Kidney capillary endothelial cell (primary cell): ENCODE measurements at regions not wholly inside any gene's neighbourhood (a gene's known extent, or its start where the extent isn't known, plus 50 kb on each side); places are given as distances from the start of the nearest gene placed in this dataset.
"Not testable (repeated sequence)": the region's sequence is repeated elsewhere in the genome, so short reads cannot be mapped to it uniquely, and the experiment has no call there.

Source experiments
- DNase-seq: peaks from one replicate; pipeline ENCODE4 v3.0.0-alpha.2; 2018; ENCODE audit warnings: low spot score

DNA sequence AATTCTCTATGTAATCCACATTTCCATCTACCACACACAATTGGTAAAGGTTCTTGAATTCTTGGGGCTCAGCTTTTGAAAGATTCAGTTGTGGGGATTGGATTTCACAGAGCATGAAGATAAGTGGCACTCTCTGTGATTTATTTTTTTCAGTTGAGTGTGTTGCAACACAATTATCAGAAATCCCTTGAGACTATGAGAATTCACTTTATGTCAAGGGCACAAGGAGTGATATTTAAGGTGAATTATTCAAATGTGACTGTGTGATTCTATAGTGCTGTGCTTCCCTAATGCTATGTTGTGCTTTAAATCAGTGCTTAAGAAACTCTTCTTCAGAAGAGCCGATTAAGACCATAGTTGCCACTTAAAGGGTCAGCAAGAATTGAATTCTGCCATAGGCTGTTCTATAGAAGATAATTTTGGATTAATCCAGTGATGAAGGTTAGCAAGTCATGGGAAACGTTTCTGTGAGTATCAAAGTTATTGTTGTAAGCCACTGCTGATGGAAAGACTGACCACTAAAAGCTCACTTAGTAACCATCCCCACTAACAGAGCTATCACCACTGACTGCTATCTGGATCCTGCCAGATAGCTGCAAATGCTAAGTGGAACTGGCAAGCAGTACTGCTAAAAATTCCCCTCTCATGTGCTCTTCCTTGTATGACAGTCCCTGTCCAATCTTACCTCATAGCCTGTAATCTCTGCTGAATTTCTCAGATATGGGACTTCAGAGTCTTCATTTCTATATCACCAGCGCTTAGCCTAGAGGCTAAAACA lies 134.0 kb upstream of the SEMA3D start:
- no peak for DNase-seq

DNA sequence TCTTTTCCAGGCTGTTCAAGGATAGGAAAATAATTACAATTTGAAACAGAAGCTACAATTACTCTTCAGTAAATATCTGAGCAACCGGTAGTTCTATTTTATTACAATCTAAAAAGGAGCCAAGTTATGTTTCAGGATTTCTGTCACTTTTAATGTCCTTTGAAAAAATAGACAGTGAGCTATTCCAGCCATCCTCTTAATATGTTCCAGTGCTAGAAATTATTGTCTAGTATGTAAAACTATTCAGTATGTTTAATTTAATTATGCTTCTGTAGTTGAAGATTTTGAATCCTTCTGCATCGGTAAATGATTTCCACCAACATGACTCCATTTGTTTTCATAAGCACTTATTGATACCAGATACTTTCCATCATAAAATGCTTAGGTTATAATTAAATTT lies 129.6 kb upstream of the SEMA3D start:
- DNase-seq = no peak

DNA sequence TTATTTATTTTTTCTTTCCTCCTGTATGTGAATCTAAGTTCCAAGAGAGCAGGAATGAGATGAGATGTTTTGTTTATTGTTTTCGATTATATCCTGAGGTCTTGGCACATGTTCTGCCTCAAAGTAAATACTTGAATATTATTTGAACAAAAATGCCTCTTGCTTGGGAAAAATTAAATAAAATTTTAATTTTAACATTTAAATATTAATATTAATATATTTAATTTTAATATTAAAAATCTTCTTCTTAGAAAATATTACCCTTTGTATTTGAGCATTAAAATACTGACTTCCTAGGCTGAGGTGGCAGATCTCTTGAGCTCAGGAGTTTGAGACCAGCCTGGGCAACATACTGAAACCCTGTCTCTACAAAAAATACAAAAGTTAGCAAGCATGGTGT lies 123.4 kb upstream of the SEMA3D start:
- DNase-seq = no peak

DNA sequence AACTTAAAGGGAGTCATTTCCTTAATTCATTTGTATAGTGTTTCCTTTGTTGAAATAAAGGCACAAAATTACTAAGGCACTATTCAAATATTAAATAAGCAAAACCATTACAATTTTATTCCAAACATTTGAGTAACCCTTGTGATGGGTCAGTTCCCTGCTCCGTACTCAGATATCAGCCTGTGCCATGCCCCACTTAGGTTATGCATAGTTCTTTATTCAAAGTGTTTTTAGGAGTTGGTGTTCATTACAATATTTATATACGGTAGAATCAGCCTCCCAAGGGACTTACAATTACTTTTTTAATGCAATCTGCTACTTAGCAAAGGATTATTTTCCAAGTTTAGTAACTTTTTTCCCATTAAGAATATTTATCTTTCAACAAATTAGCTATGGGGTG lies 119.3 kb upstream of the SEMA3D start:
- DNase-seq = no peak

DNA sequence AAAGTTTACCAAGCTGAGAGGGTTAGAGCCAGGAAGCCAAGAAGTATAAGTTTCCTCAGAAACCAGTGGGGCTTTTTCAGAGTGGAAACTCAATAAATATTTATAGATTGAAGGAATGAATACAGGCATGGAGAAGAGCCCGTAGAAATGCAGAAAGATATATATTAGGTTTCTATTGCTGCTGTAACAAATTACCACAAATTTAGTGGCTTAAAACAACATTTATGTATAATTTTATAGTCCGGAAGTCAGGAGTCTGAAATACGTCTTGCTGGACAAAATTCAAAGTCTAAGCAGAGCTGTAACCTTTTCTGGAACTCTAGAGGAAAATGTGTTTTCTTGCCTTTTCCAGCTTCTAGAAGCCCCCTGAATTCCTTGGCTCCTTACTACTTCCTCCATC lies 107.3 kb upstream of the SEMA3D start:
- DNase-seq = no peak

DNA sequence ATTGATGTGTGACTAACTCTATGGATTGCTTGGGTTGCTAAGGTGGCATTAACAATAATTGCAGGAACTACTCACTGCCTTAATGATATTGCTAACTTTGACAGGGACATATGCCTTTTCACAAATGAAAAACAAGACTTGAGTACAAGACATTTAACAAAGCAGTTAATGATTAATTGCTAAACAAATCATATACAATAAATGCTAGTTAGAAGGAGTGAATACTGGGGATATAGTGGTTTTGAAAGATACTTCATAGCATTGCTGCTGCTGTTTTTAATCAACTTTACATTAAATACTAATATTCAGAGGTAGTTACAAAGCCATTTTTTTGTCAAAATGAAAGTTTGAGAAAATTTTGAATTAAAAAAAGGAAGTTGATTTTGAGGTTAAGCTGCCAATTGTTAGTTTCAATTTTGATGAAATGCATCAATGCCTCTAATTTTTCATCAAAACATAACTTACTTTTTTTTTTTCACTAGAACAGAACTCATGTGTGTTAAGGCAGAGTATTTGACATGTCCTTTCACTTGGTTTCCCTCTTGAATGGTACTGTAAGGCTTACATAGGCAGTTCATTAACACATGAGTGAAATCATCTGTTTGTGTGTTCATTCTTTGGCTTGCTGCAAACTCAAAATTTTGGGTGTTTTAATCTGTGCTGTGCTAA lies 106.2 kb upstream of the SEMA3D start:
- no peak for DNase-seq

DNA sequence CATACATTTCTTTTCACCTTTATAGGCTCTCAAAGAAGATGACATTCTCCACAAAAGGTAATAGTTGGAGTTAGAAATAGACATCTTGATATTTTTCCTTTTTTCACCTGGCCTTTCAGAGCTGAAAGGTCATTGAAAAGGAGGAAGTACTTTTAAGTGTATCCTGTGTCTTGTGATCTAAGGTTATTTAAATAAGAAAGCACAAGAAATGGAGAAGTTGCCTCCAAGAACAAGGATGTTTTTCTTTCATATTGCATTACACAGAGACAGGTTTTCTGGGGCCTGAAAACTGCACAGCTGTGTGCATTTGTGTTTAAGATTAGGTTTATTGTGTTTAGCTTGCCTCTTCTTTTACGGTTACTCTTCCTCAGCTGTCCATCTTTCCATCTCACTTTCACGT lies 103.4 kb upstream of the SEMA3D start:
- no peak for DNase-seq

DNA sequence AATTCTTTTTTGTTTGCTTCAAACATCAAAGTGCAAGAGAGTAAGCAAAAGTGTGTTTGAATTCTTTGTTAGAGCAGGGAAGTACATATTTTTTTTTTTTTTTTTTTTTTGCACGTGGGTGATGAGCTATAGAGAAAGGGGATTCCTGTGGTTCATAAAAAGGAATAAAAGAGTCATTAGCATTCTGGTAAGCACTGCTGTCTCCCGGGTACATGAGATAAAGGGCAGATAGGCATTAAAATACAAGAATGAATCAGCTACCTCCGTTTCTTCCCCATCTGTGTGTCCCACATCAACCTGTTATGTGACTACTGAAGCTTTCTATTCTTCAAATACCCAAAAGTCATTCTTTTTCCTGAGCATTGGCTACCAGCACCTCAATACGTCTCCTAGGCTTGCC lies 102.4 kb upstream of the SEMA3D start:
- DNase-seq = no peak

DNA sequence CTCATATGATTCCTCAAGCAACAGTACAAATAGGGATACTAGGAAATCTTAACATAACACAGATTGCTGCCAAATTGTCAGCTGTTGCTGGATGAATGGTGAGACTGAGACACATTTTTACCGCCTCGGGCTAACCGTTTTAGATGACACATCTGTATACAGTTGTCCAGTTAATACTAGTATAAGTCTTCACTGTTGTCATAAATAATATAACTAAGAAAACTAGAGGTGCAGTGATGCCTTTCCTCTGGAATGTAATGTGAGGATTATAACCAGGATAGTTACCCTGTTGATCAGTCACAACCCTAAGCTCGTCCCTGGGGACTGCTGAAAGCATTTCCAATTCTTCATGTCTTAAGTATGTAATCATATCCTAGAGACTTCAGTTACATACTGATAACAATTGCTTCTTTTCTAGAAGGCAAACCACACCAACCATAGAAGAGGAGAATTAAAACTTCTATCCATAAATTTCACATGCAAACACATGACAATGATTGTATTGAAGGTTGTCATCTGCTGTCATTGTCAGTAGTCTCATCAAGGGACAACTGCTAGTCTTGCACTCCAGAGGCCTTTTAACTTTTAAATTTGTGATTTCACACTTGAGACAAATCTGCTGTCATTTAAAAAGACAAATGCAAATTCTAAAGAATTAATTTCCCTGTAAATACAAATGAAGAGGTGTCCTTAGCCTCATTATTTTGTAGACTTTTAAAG lies 100.4 kb upstream of the SEMA3D start:
- no peak for DNase-seq

DNA sequence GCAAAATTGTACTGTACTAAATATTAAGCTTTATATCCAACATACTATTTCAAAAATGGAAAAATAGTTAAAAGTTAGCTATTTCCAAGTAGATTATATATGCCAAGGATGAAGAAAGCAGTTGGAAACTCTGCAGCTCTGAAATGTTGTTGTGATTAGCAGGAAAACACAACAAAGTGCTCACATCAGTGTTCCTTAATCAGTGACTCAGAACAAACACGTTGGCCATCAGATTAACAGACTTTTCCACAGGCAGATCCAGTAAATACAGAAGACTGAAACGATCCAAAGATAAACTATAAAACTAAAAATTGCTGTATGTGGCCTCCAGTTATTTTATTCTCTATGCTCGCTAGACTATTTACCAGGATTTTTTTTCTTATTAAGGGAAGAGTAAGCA lies 99.6 kb upstream of the SEMA3D start:
- DNase-seq = no peak

DNA sequence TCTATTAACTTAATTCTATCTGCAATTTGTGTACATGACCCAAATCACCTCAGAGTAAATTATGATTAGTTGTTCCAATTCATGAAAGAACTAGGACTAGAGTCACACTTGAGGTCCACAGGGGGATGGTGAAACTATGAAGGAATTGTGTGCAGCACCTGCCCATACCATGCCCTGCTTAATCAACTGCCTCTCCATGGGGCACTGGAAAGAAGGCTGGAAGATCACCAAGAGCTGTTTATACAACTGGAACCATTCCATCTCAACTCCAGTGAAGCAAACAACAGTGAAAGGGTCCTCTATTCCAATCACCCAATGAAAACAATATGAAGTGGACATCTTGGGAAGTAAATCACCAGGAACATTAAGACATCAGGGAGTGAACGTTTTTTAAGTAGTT lies 98.7 kb upstream of the SEMA3D start:
- no peak for DNase-seq

DNA sequence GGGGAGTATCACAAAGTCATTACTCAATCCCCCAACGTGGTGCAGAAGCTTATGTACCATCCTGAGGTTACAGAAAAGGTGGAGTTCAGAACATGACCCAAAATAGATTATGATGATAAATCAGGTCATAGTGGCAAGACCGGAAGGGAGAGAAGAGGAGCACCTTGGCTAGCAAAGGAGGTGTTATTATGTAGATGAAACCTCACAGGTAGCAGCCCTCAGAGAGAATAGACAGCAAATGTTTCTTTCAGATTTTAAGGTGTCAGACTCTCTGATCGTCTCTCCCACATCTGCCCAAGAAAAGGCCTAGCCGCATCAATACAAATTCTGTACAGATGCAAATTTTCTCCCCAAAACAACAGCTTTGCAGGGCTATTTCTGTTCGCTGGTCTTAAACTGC lies 88.3 kb upstream of the SEMA3D start:
- no peak for DNase-seq

DNA sequence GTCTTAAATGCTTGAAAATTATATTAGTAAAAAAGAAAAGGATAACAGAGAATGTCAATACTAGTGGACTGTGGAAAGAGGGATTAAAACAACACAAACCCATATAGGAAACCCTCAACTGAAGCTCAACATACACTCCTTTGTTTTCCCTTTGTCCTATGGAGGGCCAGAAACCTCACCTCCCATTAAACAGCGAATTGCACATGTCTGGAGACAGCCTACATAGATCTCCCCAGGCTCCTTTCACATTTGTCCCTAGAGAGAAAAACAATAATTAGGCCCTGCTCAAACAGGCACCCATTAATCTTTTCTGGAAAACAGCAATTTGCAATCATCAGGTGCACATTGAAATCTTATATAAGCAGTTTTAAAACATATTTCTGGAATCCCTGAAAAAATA lies 87.6 kb upstream of the SEMA3D start:
- DNase-seq = no peak

DNA sequence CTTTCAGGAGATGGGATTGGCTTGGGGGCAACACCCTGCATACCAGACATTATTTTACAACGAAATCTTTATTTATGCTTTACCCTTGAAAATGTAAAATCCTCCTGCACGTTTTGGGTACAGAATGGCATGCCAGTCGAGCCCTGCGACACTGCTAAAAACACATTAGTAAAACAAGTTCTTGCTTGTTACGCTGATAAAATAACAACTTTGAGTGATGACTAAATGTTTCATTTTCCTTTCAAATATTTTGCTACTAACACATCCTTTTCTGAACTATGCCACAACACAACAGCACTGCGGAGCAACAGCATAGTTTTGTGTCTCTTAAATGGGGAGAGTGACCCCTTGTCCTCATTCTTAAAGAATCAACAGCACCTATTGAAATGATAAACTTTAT lies 76.0 kb upstream of the SEMA3D start:
- no peak for DNase-seq

DNA sequence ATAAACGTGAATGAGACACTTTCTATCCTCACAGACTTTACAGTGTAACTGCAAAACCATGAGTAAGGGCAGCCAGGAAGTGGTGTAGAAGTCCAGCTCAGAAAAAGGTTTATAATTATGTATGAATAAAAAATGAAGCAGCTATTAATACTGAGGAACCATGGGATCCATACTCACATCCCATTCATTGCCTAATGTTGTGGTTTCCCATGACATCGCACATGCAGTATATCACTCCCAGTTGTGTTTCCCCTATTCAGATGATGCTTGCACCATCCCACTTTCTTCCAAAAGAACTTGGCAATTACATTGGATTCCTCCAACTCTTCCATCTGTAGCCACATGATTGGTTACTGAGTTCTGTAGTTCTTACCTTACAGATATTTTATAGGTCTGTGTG lies 74.5 kb upstream of the SEMA3D start:
- no peak for DNase-seq

DNA sequence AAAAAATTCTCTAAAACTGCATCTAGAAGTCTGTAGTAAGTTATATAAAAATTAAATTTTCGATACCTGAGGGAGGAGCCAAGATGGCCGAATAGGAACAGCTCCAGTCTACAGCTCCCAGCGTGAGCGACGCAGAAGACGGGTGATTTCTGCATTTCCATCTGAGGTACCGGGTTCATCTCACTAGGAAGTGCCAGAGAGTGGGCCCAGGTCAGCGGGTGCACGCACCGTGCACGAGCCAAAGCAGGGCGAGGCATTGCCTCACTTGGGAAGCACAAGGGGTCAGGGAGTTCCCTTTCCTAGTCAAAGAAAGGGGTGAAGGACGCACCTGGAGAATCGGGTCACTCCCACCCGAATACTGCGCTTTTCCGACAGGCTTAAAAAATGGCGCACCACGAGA lies 62.9 kb upstream of the SEMA3D start:
- DNase-seq = not testable (repeated sequence)

DNA sequence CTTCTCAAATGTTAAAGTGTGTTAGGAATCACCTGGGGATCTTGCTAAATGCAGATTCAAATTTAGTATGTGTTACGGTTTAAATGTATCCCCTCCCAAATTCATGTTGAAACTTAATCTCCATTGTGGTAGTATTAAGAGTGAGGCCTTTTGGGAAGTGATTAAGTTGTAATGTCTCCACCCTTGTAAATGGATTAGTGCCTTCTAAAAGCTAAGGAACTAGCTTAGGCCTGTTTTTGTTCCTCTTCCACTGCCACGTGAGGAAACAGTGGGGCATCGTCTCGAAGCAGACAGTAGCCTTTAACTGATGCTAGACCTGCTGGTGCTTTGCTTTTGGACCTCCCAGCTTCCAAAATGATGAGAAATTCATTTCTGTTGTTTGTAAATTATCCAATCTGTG lies 52.3 kb upstream of the SEMA3D start:
- DNase-seq = no peak

DNA sequence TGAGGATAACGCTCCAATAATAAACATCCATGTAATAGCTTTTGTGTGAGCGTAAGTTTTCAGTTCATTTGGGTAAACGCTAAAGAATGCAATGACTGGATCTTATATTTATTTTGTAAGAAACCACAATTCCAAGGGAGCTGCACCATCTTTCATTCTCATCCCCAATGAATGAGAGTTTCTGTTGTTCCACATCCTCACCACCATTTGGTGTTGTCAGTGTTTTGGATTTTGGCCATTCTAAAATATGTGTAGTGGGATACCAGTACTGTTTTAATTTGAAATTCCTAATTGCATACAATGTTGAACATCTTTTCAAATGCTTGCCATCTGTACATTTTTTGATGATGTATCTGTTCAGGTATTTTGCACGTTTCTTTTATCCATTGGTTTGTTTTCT lies 50.9 kb upstream of the SEMA3D start:
- no peak for DNase-seq
